K562 (cell line): ENCODE measurements at regions not wholly inside any gene's neighbourhood (a gene's known extent, or its start where the extent isn't known, plus 50 kb on each side); places are given as distances from the start of the nearest gene placed in this dataset.

Experiments used
- ATAC-seq: fragments of 200-7000 bp; cut with Tn5 transposase; 3 replicates; pipeline ENCODE4 v1.9.1; 2020; ENCODE audit warnings: moderate library complexity
- BruUV-seq: library from RNA; stranded (reverse); fragments of 400-500 nt; replicated peaks from 2 replicates; lab custom pipeline; 2021; lab: Mats Ljungman, UMichigan
- CTCF ChIA-PET: fragments of 300-600 bp; formaldehyde crosslinking; extraction: SDS; loops from one replicate; lab custom pipeline; 2021; ENCODE audit warnings: low intra/inter-chr PET ratio; lab: Yijun Ruan, JAX
- POLR2A ChIA-PET: fragments of 300-600, 350-650 bp; sonication (Branson Sonifier 250); formaldehyde crosslinking; extraction: SDS; loops from one replicate; lab custom pipeline; 2021; ENCODE audit warnings: antibody characterized with exemption, inconsistent platforms; lab: Yijun Ruan, JAX
- DNase-seq, 4 experiments: peaks; one replicate each; pipeline versions ENCODE4 v3.0.0 to v3.0.0-alpha.2; 2011 to 2018; ENCODE audit warnings: low spot score in 3 of 4, mixed read lengths in 3 of 4; ENCODE audit errors: extremely low read depth in 1 of 4
- FAIRE-seq: peaks from 2 replicates; lab custom pipeline; 2011; peaks lifted over from hg19 to GRCh38; lab: Jason Lieb, UNC
- H2AFZ ChIP-seq: 2 replicates; pipeline ENCODE4 v1.6.0; 2011; ENCODE audit warnings: low read depth, low read length, control low read depth, inconsistent platforms
- H3K27ac ChIP-seq: fragments of 200-600 bp; 3 replicates; pipeline ENCODE4 v1.8.0; 2011; ENCODE audit warnings: low read depth, mild to moderate bottlenecking, control low read depth, inconsistent platforms, low read length, moderate library complexity, mixed read lengths; ENCODE audit errors: extremely low read depth
- H3K27me3 ChIP-seq, 2 experiments: fragments of 300-600 bp in 1 of 2; 2 replicates in 1 of 2; 3 replicates in 1 of 2; pipeline versions ENCODE4 v1.6.0 to v1.8.0; 2011; ENCODE audit warnings: inconsistent platforms in 2 of 2, low read length in 2 of 2, mild to moderate bottlenecking in 1 of 2, mixed read lengths in 1 of 2, moderate library complexity in 1 of 2; ENCODE audit not compliant: control insufficient read depth in 2 of 2, insufficient read depth in 2 of 2
- H3K36me3 ChIP-seq: fragments of 300-600 bp; 3 replicates; pipeline ENCODE4 v1.8.0; 2011; ENCODE audit warnings: mild to moderate bottlenecking, low read length, inconsistent platforms; ENCODE audit not compliant: control insufficient read depth, insufficient read depth
- H3K4me1 ChIP-seq, 2 experiments: fragments of 200-600 bp in 1 of 2; replicated peaks in 1 of 2; 2 replicates in 1 of 2; 3 replicates in 1 of 2; pipeline versions ENCODE4 v1.5.1 to v1.8.0; 2011; ENCODE audit warnings: inconsistent platforms in 2 of 2, low read length in 2 of 2, mild to moderate bottlenecking in 1 of 2, mixed read lengths in 1 of 2, moderate library complexity in 1 of 2; ENCODE audit not compliant: control insufficient read depth in 2 of 2, insufficient read depth in 2 of 2
- H3K4me2 ChIP-seq: 2 replicates; pipeline ENCODE4 v1.6.1; 2011; ENCODE audit warnings: low read length, control low read depth, inconsistent platforms, mixed read lengths; ENCODE audit not compliant: insufficient read depth
- H3K4me3 ChIP-seq: fragments of 200-600 bp; sonication (generic), shearing (Covaris generic); 2 replicates; pipeline ENCODE4 v1.5.1; 2016; ENCODE audit warnings: control low read depth, inconsistent platforms
- H3K79me2 ChIP-seq: fragments of 200-600 bp; 3 replicates; pipeline ENCODE4 v1.8.0; 2011; ENCODE audit warnings: low read length, inconsistent platforms; ENCODE audit not compliant: control insufficient read depth, insufficient read depth
- H3K9ac ChIP-seq, 2 experiments: 2 replicates each; pipeline versions ENCODE4 v1.6.0 to v1.6.1; 2011; ENCODE audit warnings: low read depth in 2 of 2, low read length in 2 of 2, control low read depth in 1 of 2, inconsistent platforms in 1 of 2, mild to moderate bottlenecking in 1 of 2, mixed read lengths in 1 of 2; ENCODE audit not compliant: insufficient read depth in 1 of 2
- H3K9me1 ChIP-seq: one replicate; pipeline ENCODE4 v1.6.0; 2011; ENCODE audit warnings: inconsistent platforms, mild to moderate bottlenecking, low read length, moderate library complexity; ENCODE audit not compliant: control insufficient read depth, insufficient read depth
- H3K9me3 ChIP-seq: replicated peaks from 2 replicates; pipeline ENCODE4 v1.5.1; 2011; ENCODE audit warnings: low read depth, low read length, inconsistent platforms; ENCODE audit not compliant: control insufficient read depth, insufficient read depth
- H4K20me1 ChIP-seq: replicated peaks from 2 replicates; pipeline ENCODE4 v1.6.1; 2011; ENCODE audit warnings: low read length, inconsistent platforms, mixed read lengths; ENCODE audit not compliant: control insufficient read depth, insufficient read depth
- HDAC3 ChIP-seq: fragments of 450-650 bp; IDR thresholded peaks from 2 replicates; pipeline ENCODE4 v1.6.1; 2018; ENCODE audit warnings: borderline replicate concordance, mild to moderate bottlenecking, moderate library complexity; ENCODE audit not compliant: partially characterized antibody
- SP2 ChIP-seq: IDR thresholded peaks from 2 replicates; pipeline ENCODE4 v1.6.1; 2011; ENCODE audit warnings: mild to moderate bottlenecking, low read depth, low read length, moderate library complexity; ENCODE audit not compliant: poor library complexity, severe bottlenecking; ENCODE audit errors: extremely low read depth
- WGBS: fragments of 100-300 bp; shearing (Covaris generic); methylation state at CpG from one replicate; pipeline ENCODE4 v1.1.6; 2016; ENCODE audit warnings: low coverage, mixed read lengths; ENCODE audit not compliant: insufficient coverage; ENCODE audit errors: missing lambda C conversion rate; 5-methylcytosine and 5-hydroxymethylcytosine counted together
- in situ Hi-C: fragments of 300-500 bp; cut with MboI; formaldehyde crosslinking; loops from 4 replicates; pipeline ENCODE4 v1.15.0; 2018; ENCODE audit warnings: inconsistent platforms, mixed read lengths
- intact Hi-C: fragments of 100-400 bp; cut with micrococcal nuclease; formaldehyde crosslinking; loops from 2 replicates; pipeline ENCODE4 v1.14.2; 2022
- TF ChIP-seq, protein P1 (sequence below), 2 experiments: fragments of 450-650 bp in 1 of 2; sonication (generic) in 1 of 2; formaldehyde crosslinking; conservative IDR thresholded peaks; 2 replicates each; pipeline versions ENCODE4 v1.4.0 to v1.8.1; 2020 to 2022; ENCODE audit warnings: mild to moderate bottlenecking in 1 of 2, missing genetic modification reagents in 1 of 2
- TF ChIP-seq, protein P2 (sequence below): sonication (generic); formaldehyde crosslinking; IDR thresholded peaks from 2 replicates; pipeline ENCODE4 v1.9.0; 2022; ENCODE audit warnings: mild to moderate bottlenecking, missing genetic modification reagents
- TF ChIP-seq, protein P3 (sequence below): fragments of 450-650 bp; IDR thresholded peaks from 2 replicates; pipeline ENCODE4 v1.6.1; 2017; ENCODE audit warnings: antibody characterized with exemption, mild to moderate bottlenecking

DNA sequence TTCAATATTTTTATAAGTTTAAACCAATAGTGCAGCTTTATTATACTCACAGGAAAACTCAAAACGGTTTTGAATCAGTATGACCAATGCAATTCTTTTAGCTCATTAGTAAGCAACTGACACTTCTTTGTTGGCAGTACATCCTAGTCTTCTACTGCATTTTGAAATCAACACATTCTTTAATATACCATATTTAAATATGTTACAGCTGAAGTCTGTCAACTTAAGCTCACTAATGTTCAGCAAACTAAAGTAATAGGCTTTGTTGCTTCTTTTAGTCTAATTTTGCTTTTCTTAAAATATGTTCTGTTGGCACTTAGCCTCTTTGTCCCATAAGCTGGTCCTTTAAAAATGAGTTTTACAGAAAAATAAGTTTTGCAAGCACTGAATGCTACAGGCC lies 55.4 kb upstream of the CCBE1 start:
- no peak overlapping the region for H3K4me3 ChIP-seq
- no peak overlapping the region for H2AFZ ChIP-seq
- intact Hi-C loops = no loop called here
- no peak overlapping the region for H3K9ac ChIP-seq
- POLR2A ChIA-PET = no interaction called here
- BruUV-seq = no TSS peak
- FAIRE-seq = no peak
- in situ Hi-C loops = no loop called here
- no peaks in the 10 kb centered on the region for H4K20me1 ChIP-seq
- no peak for ATAC-seq
- no peaks in the 10 kb centered on the region for H3K9me1 ChIP-seq
- no peaks in the 10 kb centered on the region for H3K9me3 ChIP-seq
- H3K27ac ChIP-seq = no peak overlapping the region
- CTCF ChIA-PET = no interaction called here
- no peak for DNase-seq
- TF ChIP-seq, protein P1, sequence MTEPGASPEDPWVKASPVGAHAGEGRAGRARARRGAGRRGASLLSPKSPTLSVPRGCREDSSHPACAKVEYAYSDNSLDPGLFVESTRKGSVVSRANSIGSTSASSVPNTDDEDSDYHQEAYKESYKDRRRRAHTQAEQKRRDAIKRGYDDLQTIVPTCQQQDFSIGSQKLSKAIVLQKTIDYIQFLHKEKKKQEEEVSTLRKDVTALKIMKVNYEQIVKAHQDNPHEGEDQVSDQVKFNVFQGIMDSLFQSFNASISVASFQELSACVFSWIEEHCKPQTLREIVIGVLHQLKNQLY (CRISPR knock-in tag; conservative IDR thresholded peaks at IDR 0.05) = no peak
- TF ChIP-seq, protein P2, sequence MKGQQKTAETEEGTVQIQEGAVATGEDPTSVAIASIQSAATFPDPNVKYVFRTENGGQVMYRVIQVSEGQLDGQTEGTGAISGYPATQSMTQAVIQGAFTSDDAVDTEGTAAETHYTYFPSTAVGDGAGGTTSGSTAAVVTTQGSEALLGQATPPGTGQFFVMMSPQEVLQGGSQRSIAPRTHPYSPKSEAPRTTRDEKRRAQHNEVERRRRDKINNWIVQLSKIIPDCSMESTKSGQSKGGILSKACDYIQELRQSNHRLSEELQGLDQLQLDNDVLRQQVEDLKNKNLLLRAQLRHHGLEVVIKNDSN (CRISPR knock-in tag) = no peak
- TF ChIP-seq, protein P3, sequence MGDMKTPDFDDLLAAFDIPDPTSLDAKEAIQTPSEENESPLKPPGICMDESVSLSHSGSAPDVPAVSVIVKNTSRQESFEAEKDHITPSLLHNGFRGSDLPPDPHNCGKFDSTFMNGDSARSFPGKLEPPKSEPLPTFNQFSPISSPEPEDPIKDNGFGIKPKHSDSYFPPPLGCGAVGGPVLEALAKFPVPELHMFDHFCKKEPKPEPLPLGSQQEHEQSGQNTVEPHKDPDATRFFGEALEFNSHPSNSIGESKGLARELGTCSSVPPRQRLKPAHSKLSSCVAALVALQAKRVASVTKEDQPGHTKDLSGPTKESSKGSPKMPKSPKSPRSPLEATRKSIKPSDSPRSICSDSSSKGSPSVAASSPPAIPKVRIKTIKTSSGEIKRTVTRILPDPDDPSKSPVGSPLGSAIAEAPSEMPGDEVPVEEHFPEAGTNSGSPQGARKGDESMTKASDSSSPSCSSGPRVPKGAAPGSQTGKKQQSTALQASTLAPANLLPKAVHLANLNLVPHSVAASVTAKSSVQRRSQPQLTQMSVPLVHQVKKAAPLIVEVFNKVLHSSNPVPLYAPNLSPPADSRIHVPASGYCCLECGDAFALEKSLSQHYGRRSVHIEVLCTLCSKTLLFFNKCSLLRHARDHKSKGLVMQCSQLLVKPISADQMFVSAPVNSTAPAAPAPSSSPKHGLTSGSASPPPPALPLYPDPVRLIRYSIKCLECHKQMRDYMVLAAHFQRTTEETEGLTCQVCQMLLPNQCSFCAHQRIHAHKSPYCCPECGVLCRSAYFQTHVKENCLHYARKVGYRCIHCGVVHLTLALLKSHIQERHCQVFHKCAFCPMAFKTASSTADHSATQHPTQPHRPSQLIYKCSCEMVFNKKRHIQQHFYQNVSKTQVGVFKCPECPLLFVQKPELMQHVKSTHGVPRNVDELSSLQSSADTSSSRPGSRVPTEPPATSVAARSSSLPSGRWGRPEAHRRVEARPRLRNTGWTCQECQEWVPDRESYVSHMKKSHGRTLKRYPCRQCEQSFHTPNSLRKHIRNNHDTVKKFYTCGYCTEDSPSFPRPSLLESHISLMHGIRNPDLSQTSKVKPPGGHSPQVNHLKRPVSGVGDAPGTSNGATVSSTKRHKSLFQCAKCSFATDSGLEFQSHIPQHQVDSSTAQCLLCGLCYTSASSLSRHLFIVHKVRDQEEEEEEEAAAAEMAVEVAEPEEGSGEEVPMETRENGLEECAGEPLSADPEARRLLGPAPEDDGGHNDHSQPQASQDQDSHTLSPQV = no peak
- TF ChIP-seq SP2 (no peak), HDAC3 (no peak)
- no peaks in the 10 kb centered on the region for H3K4me1 ChIP-seq
- H3K4me2 ChIP-seq = no peak overlapping the region
- H3K79me2 ChIP-seq = no peaks in the 10 kb centered on the region
- H3K36me3 ChIP-seq = no peaks in the 10 kb centered on the region
- 0% methylated on average over 1 of the region's 1 CpG for WGBS
- H3K27me3 ChIP-seq = peaks cover 0 to 4% of the 10 kb centered on the region in 2 experiments; a peak in 1 of 5 replicates
